ENCODE measurements at regions not wholly inside any gene's neighbourhood (a gene's known extent, or its start where the extent isn't known, plus 50 kb on each side); places are given as distances from the start of the nearest gene placed in this dataset.

DNA sequence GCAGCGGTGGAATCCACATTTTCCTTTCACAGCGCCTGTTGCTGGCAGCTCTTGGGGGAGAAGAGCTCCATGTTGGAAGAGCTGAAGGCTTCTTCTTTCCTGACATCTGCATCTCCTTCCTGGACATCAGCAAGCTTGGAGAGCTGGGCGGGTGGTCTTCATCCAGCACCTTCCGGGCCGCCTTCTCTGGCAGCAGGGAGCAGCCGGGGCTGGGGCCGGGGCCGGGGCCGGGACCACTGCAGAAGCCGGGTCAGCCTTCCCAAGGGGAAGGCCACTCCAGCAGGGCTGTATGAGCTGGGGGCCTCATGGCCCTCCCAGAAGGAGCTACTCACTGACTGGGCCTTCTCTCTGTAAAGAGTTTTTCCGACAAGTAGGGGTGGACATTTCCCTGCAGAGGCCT is 787.5 kb downstream of the TLE4 start:
- TF ChIP-seq POLR2AphosphoS5 (IDR thresholded peaks at IDR 0.05; ENCODE audit: insufficient read depth, low read depth, low read length) (no peak), JUN (IDR thresholded peaks at IDR 0.05; ENCODE audit: borderline replicate concordance, insufficient read depth, insufficient read length, low read depth) (no peak), EZH2 (IDR thresholded peaks at IDR 0.05; ENCODE audit: borderline replicate concordance, low read depth, low read length, severe bottlenecking) (no peak)
